Panc1 (cell line): ENCODE measurements at regions not wholly inside any gene's neighbourhood (a gene's known extent, or its start where the extent isn't known, plus 50 kb on each side); places are given as distances from the start of the nearest gene placed in this dataset.

Experiments used
- ATAC-seq: fragments of 200-7000 bp; cut with Tn5 transposase; 2 replicates; pipeline ENCODE4 v1.9.1; 2020; ENCODE audit warnings: mild to moderate bottlenecking, moderate library complexity
- BruUV-seq: library from RNA; stranded (reverse); fragments of 400-500 nt; replicated peaks from 2 replicates; lab custom pipeline; 2021; lab: Mats Ljungman, UMichigan
- CTCF ChIA-PET: fragments of 300-600 bp; sonication (Branson Sonifier 250); formaldehyde crosslinking; loops from one replicate; lab custom pipeline; 2022; ENCODE audit warnings: antibody characterized with exemption; lab: Charles Lee
- POLR2A ChIA-PET: fragments of 300-600 bp; sonication (Branson Sonifier 250); formaldehyde crosslinking; loops from one replicate; lab custom pipeline; 2022; ENCODE audit warnings: antibody characterized with exemption; lab: Charles Lee
- DNase-seq: peaks from one replicate; pipeline ENCODE4 v3.0.0-alpha.2; 2010; ENCODE audit warnings: low read depth, low spot score
- H3K27ac ChIP-seq: 2 replicates; pipeline ENCODE4 v1.5.1; 2011; ENCODE audit warnings: mild to moderate bottlenecking, low read length, inconsistent platforms
- H3K27me3 ChIP-seq: fragments of 200-500 bp; sonication (Bioruptor generic); 2 replicates; pipeline ENCODE4 v1.6.0; 2014; ENCODE audit warnings: low read length, inconsistent platforms; ENCODE audit not compliant: control insufficient read depth, insufficient read depth
- H3K36me3 ChIP-seq: fragments of 200-500 bp; sonication (Bioruptor generic); 2 replicates; pipeline ENCODE4 v1.5.1; 2014; ENCODE audit warnings: inconsistent platforms, mild to moderate bottlenecking, low read length, moderate library complexity; ENCODE audit not compliant: control insufficient read depth, insufficient read depth
- H3K4me1 ChIP-seq: 2 replicates; pipeline ENCODE4 v1.5.1; 2011; ENCODE audit warnings: inconsistent platforms, mild to moderate bottlenecking, low read length, moderate library complexity; ENCODE audit not compliant: control insufficient read depth, insufficient read depth
- H3K4me3 ChIP-seq, 2 experiments: 2 replicates each; pipeline ENCODE4 v1.5.1; 2011 to 2012; ENCODE audit warnings: low read depth in 2 of 2, low read length in 2 of 2, mild to moderate bottlenecking in 2 of 2, inconsistent platforms in 1 of 2, moderate library complexity in 1 of 2
- H3K9me3 ChIP-seq: fragments of 200-500 bp; sonication (Bioruptor generic); 2 replicates; pipeline ENCODE4 v1.5.1; 2014; ENCODE audit warnings: low read depth, mild to moderate bottlenecking, inconsistent platforms, low read length, moderate library complexity; ENCODE audit not compliant: control insufficient read depth, insufficient read depth
- CTCF ChIP-seq: fragments of 450-650 bp; IDR thresholded peaks from 2 replicates; pipeline ENCODE4 v1.5.1; 2017; ENCODE audit warnings: mild to moderate bottlenecking
- POLR2AphosphoS5 ChIP-seq: IDR thresholded peaks from 2 replicates; pipeline ENCODE4 v1.6.1; 2012; ENCODE audit warnings: mild to moderate bottlenecking, low read depth, low read length, moderate library complexity
- REST ChIP-seq, 2 experiments: IDR thresholded peaks; 2 replicates each; pipeline ENCODE4 v1.6.1; 2011 to 2012; ENCODE audit warnings: low read depth in 2 of 2, control low read depth in 1 of 2, low read length in 1 of 2, mild to moderate bottlenecking in 1 of 2, moderate library complexity in 1 of 2; ENCODE audit not compliant: insufficient read depth in 1 of 2
- SIN3A ChIP-seq: IDR thresholded peaks from 2 replicates; pipeline ENCODE4 v1.6.1; 2012; ENCODE audit warnings: low read depth, mild to moderate bottlenecking, low read length, moderate library complexity, borderline replicate concordance; ENCODE audit not compliant: insufficient read depth
- TCF7L2 ChIP-seq: IDR thresholded peaks from 2 replicates; pipeline ENCODE4 v1.6.1; 2011; ENCODE audit warnings: mild to moderate bottlenecking, low read depth, low read length, inconsistent platforms
- in situ Hi-C: cut with HindIII; loops from 2 replicates; pipeline ENCODE4 v1.10.0; 2016; ENCODE audit warnings: low sequenced_read_pairs, low pct_unique_long_range_greater_than_20kb
- intact Hi-C: fragments of 100-400 bp; cut with micrococcal nuclease; formaldehyde crosslinking; loops from one replicate; pipeline ENCODE4 v1.10.0; 2022; ENCODE audit not compliant: unreplicated experiment

- ChIA-PET CTCF (no interaction called here), POLR2A (no interaction called here)
- no peak overlapping the region for H3K27ac ChIP-seq
- H3K27me3 ChIP-seq, result no peaks in the 10 kb centered on the region; the same call in 1 of the 2 replicates
- no peak for DNase-seq
- no peaks in the 10 kb centered on the region for H3K4me1 ChIP-seq
- BruUV-seq, result no TSS peak
- in situ Hi-C loops, result no loop called here
- no peaks in the 10 kb centered on the region; the same call in 1 of the 2 replicates for H3K9me3 ChIP-seq
- TF ChIP-seq SIN3A (no peak), REST (IDR thresholded peaks at IDR 0.05; ENCODE audit: insufficient read depth in 1 of 2, low read depth in 2 of 2, low read length in 1 of 2) (no peak), POLR2AphosphoS5 (no peak), CTCF (no peak), TCF7L2 (no peak)
- intact Hi-C loops, result no loop called here
- no peak overlapping the region for H3K4me3 ChIP-seq
- ATAC-seq, result no peak
- H3K36me3 ChIP-seq, result no peaks in the 10 kb centered on the region
Measured at GRCh38 chr5:135156715-135157404, 122.8 kb upstream of the PITX1 start.

- H3K9me3 ChIP-seq, result no peaks in the 10 kb centered on the region; the same call in 1 of the 2 replicates
- intact Hi-C loops, result no loop called here
- no peaks in the 10 kb centered on the region for H3K27me3 ChIP-seq
- no peak overlapping the region for H3K4me3 ChIP-seq
- H3K4me1 ChIP-seq, result no peaks in the 10 kb centered on the region
- DNase-seq (no peak), ATAC-seq (no peak; the same call in 1 of the 2 replicates)
- in situ Hi-C loops, result no loop called here
- ChIA-PET CTCF (no interaction called here), POLR2A (no interaction called here)
- H3K27ac ChIP-seq, result no peak overlapping the region
- H3K36me3 ChIP-seq, result no peaks in the 10 kb centered on the region
- no TSS peak for BruUV-seq
- no peak for TF ChIP-seq SIN3A
- no peak for TF ChIP-seq REST (IDR thresholded peaks at IDR 0.05; ENCODE audit: insufficient read depth in 1 of 2, low read depth in 2 of 2, low read length in 1 of 2)
- no peak for TF ChIP-seq CTCF
- TF ChIP-seq TCF7L2, result no peak
- TF ChIP-seq POLR2AphosphoS5, result no peak
Measured at GRCh38 chr5:135156337-135156714, 122.3 kb upstream of the PITX1 start.
